ENCODE measurements at regions not wholly inside any gene's neighbourhood (a gene's known extent, or its start where the extent isn't known, plus 50 kb on each side); places are given as distances from the start of the nearest gene placed in this dataset.

- no peak overlapping the region for H3K27ac ChIP-seq
- no peaks in the 10 kb centered on the region for H3K36me3 ChIP-seq
- H3K9me3 ChIP-seq: no peaks in the 10 kb centered on the region
- intact Hi-C loops (cut with DNase I; ENCODE audit: low total_unique reads): no loop called here
- H3K4me3 ChIP-seq: no peak overlapping the region
- H3K4me1 ChIP-seq: no peaks in the 10 kb centered on the region
- WGBS, 2 donors (ENCODE audit: low coverage in 1 of 2): 80 to 88% methylated on average over 1 to 2 of the region's 2 CpGs
- no peak for DNase-seq
- in situ Hi-C loops (cut with MboI; ENCODE audit: low pct_ligation_motif_present in 1 of 4, low pct_unique_long_range_greater_than_20kb in 1 of 4, low sequenced_read_pairs in 3 of 4): no loop called here
- TF ChIP-seq EP300 (IDR thresholded peaks at IDR 0.05; ENCODE audit: low read depth) (no peak), POLR2A (IDR thresholded peaks at IDR 0.05) (no peak), CTCF (IDR thresholded peaks at IDR 0.05) (no peak), POLR2AphosphoS5 (IDR thresholded peaks at IDR 0.05) (no peak)
- no peaks in the 10 kb centered on the region for H3K27me3 ChIP-seq
Observed at GRCh38 chr16:7177875-7178274, 154.8 kb upstream of the RBFOX1 start.

GRCh38 chr16:7171151-7171550 lies 161.5 kb upstream of the RBFOX1 start:
- Histone ChIP-seq H3K4me1 (no peaks in the 10 kb centered on the region), H3K9me3 (no peaks in the 10 kb centered on the region), H3K36me3 (no peaks in the 10 kb centered on the region), H3K27ac (no peak overlapping the region), H3K27me3 (no peaks in the 10 kb centered on the region), H3K4me3 (no peak overlapping the region)
- intact Hi-C loops (cut with DNase I; ENCODE audit: low total_unique reads) (no loop called here), in situ Hi-C loops (cut with MboI; ENCODE audit: low pct_ligation_motif_present in 1 of 4, low pct_unique_long_range_greater_than_20kb in 1 of 4, low sequenced_read_pairs in 3 of 4) (no loop called here)
- no peak for DNase-seq
- TF ChIP-seq EP300 (IDR thresholded peaks at IDR 0.05; ENCODE audit: low read depth) (no peak), POLR2AphosphoS5 (IDR thresholded peaks at IDR 0.05) (no peak), POLR2A (IDR thresholded peaks at IDR 0.05) (no peak), CTCF (IDR thresholded peaks at IDR 0.05) (no peak)
- WGBS, 2 donors (ENCODE audit: low coverage in 1 of 2): 55 to 78% methylated on average over 3 of the region's 3 CpGs

GRCh38 chr16:7167626-7168025 lies 165.0 kb upstream of the RBFOX1 start:
- TF ChIP-seq POLR2A (IDR thresholded peaks at IDR 0.05) (no peak), CTCF (IDR thresholded peaks at IDR 0.05) (no peak), EP300 (IDR thresholded peaks at IDR 0.05; ENCODE audit: low read depth) (no peak), POLR2AphosphoS5 (IDR thresholded peaks at IDR 0.05) (no peak)
- WGBS, 2 donors (ENCODE audit: low coverage in 1 of 2): 54 to 60% methylated on average over 6 of the region's 6 CpGs
- intact Hi-C loops (cut with DNase I; ENCODE audit: low total_unique reads) (no loop called here), in situ Hi-C loops (cut with MboI; ENCODE audit: low pct_ligation_motif_present in 1 of 4, low pct_unique_long_range_greater_than_20kb in 1 of 4, low sequenced_read_pairs in 3 of 4) (no loop called here)
- H3K27ac ChIP-seq: no peak overlapping the region
- no peaks in the 10 kb centered on the region for H3K36me3 ChIP-seq
- H3K4me3 ChIP-seq: no peak overlapping the region
- no peaks in the 10 kb centered on the region for H3K9me3 ChIP-seq
- DNase-seq: no peak
- no peaks in the 10 kb centered on the region for H3K27me3 ChIP-seq
- no peaks in the 10 kb centered on the region for H3K4me1 ChIP-seq

GRCh38 chr16:7161891-7162290 lies 170.8 kb upstream of the RBFOX1 start:
- TF ChIP-seq POLR2AphosphoS5 (IDR thresholded peaks at IDR 0.05): no peak
- no peak for TF ChIP-seq CTCF (IDR thresholded peaks at IDR 0.05)
- TF ChIP-seq EP300 (IDR thresholded peaks at IDR 0.05; ENCODE audit: low read depth): no peak
- no peak for TF ChIP-seq POLR2A (IDR thresholded peaks at IDR 0.05)
- Histone ChIP-seq H3K36me3 (no peaks in the 10 kb centered on the region), H3K4me3 (no peak overlapping the region), H3K4me1 (no peaks in the 10 kb centered on the region), H3K9me3 (no peaks in the 10 kb centered on the region), H3K27me3 (no peaks in the 10 kb centered on the region), H3K27ac (no peak overlapping the region)
- DNase-seq: no peak
- in situ Hi-C loops (cut with MboI; ENCODE audit: low pct_ligation_motif_present in 1 of 4, low pct_unique_long_range_greater_than_20kb in 1 of 4, low sequenced_read_pairs in 3 of 4): no loop called here
- 37 to 67% methylated on average over 1 of the region's 1 CpG for WGBS, 2 donors (ENCODE audit: low coverage in 1 of 2)
- intact Hi-C loops (cut with DNase I; ENCODE audit: low total_unique reads): no loop called here

All from transverse colon (tissue), 4 donors.